NT2/D1 (cell line): ENCODE measurements at regions not wholly inside any gene's neighbourhood (a gene's known extent, or its start where the extent isn't known, plus 50 kb on each side); places are given as distances from the start of the nearest gene placed in this dataset.
"Not testable (repeated sequence)": the region's sequence is repeated elsewhere in the genome, so short reads cannot be mapped to it uniquely, and the experiment has no call there.

Experiments
- DNase-seq: peaks from one replicate; pipeline ENCODE4 v3.0.0-alpha.2; 2011; ENCODE audit warnings: low read depth, low spot score
- H3K27me3 ChIP-seq: 2 replicates; pipeline ENCODE4 v1.6.0; 2011; ENCODE audit warnings: mild to moderate bottlenecking; ENCODE audit not compliant: insufficient read length, insufficient read depth
- H3K36me3 ChIP-seq: 2 replicates; pipeline ENCODE4 v1.6.1; 2011; ENCODE audit warnings: mild to moderate bottlenecking, low read length, mixed read lengths; ENCODE audit not compliant: insufficient read depth, insufficient read length
- H3K4me1 ChIP-seq: 2 replicates; pipeline ENCODE4 v1.5.1; 2011; ENCODE audit not compliant: insufficient read depth, insufficient read length
- H3K4me3 ChIP-seq: 2 replicates; pipeline ENCODE4 v1.5.1; 2011; ENCODE audit warnings: low read depth; ENCODE audit not compliant: insufficient read length
- H3K9ac ChIP-seq: 2 replicates; pipeline ENCODE4 v1.6.0; 2011; ENCODE audit warnings: low read depth; ENCODE audit not compliant: insufficient read length
- H3K9me3 ChIP-seq: 2 replicates; pipeline ENCODE4 v1.5.1; 2011; ENCODE audit warnings: mild to moderate bottlenecking, low read length; ENCODE audit not compliant: insufficient read depth
- SUZ12 ChIP-seq: IDR thresholded peaks from 2 replicates; pipeline ENCODE4 v1.6.1; 2011; ENCODE audit not compliant: insufficient read length, insufficient read depth; ENCODE audit errors: extremely low read depth
- YY1 ChIP-seq: IDR thresholded peaks from 2 replicates; pipeline ENCODE4 v1.6.1; 2011; ENCODE audit not compliant: insufficient read length, insufficient read depth
- ZNF274 ChIP-seq: IDR thresholded peaks from 2 replicates; pipeline ENCODE4 v1.6.1; 2011; ENCODE audit warnings: mild to moderate bottlenecking, low read depth, low read length

- not testable (repeated sequence) for H3K4me3 ChIP-seq, H3K9me3 ChIP-seq, H3K9ac ChIP-seq
Observed at GRCh38 chr7:57524197-57524596, 74.2 kb downstream of the ZNF716 start.

GRCh38 chr7:57529931-57530330 lies 80.0 kb downstream of the ZNF716 start:
- DNase-seq, result no peak
- Histone ChIP-seq H3K36me3 (no peaks in the 10 kb centered on the region), H3K4me1 (no peaks in the 10 kb centered on the region), H3K27me3 (no peaks in the 10 kb centered on the region), H3K9me3 (no peaks in the 10 kb centered on the region), H3K9ac (no peak overlapping the region), H3K4me3 (no peak overlapping the region)
- no peak for TF ChIP-seq YY1
- TF ChIP-seq SUZ12, result no peak
- no peak for TF ChIP-seq ZNF274

More at GRCh38 chr7:57524197-57524596, 74.2 kb downstream of the ZNF716 start:
- not testable (repeated sequence) for H3K4me1 ChIP-seq, H3K27me3 ChIP-seq, H3K36me3 ChIP-seq, DNase-seq

DNA sequence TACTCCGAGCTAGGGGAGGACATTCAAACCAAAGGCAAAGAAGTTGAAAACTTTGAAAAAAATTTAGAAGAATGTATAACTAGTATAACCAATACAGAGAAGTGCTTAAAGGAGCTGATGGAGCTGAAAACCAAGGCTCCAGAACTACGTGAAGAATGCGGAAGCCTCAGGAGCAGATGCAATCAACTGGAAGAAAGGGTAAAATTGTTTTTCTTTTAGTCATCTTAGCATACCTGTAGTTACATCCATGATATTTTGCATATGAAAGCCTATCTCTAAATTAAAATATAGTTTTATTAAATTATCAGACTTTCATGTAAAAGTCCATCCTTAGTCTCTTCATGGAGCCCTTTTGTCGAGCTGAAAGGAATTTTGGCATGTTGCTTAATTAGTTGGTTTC lies 90.7 kb downstream of the ZNF716 start:
- not testable (repeated sequence) for H3K4me1 ChIP-seq, H3K27me3 ChIP-seq, DNase-seq, H3K9ac ChIP-seq, H3K36me3 ChIP-seq, H3K9me3 ChIP-seq
- H3K4me3 ChIP-seq, result peak overlapping the region; percentile 12

- not testable (repeated sequence) for DNase-seq, H3K9me3 ChIP-seq, H3K4me3 ChIP-seq, H3K27me3 ChIP-seq, H3K36me3 ChIP-seq, H3K4me1 ChIP-seq, H3K9ac ChIP-seq
Observed at GRCh38 chr7:57542331-57542730, 92.4 kb downstream of the ZNF716 start.

GRCh38 chr7:57547351-57547750 lies 97.4 kb downstream of the ZNF716 start:
- H3K9me3 ChIP-seq, H3K9ac ChIP-seq, H3K27me3 ChIP-seq, H3K36me3 ChIP-seq, DNase-seq, H3K4me1 ChIP-seq, H3K4me3 ChIP-seq: not testable (repeated sequence)

DNA sequence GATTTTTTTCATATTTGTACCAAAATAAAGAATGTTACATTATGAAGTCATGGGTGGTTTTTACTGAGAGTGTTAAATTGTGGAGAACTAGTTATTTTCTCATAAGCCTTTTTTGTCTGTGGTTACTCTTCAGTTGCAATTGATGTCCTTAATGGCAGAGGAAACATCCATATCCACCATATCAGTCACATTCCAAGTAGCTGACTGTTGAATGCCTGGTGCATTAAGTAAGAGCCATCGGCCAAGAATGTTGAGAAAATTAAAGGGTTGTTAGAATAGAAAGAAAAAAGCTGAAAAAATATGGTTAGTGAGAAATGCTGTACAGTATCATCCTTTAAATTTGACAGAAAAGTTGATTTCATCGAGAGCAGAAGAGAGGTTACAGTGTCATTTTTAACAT lies 100.0 kb downstream of the ZNF716 start:
- peak; percentile 6 for DNase-seq
- H3K27me3 ChIP-seq, H3K9ac ChIP-seq, H3K4me1 ChIP-seq, H3K9me3 ChIP-seq, H3K4me3 ChIP-seq, H3K36me3 ChIP-seq: not testable (repeated sequence)

DNA sequence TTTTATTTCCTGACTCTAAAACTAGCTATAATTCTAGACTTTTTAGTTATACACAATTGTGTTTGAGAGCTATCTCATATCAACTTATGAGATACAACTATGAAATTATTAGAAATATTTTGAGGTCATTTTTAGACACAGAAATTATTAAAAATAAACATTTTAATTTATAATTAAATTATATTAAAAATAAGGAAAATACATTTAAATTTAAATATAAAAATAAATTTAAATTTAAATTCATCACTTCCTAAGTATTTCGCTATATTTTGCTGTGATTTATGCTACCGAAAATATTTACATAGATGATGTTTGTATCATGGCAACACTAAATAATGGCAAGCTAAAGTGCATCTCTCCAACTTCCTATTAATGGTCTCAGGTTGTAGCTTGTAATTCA lies 105.7 kb downstream of the ZNF716 start:
- H3K27me3 ChIP-seq, H3K36me3 ChIP-seq, H3K4me3 ChIP-seq, DNase-seq, H3K4me1 ChIP-seq, H3K9ac ChIP-seq, H3K9me3 ChIP-seq: not testable (repeated sequence)

DNA sequence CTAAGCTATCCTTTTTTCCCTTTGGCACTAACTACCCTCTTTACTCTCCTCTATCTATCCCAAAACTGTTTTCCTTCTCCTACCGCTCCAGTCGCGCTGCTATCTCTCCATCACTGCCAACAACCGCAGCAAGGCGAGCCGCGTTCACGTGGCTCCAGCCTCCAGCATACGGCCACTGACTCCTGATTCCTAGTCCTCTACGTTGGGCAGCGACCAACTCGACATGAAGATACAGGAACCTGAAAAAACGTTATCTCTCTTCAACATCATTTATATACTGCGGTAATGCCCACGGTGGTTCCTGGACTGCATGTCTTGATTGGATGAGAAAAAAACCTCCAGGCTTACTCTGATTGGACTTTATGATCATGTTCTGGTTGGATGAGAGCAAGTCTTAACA lies 129.5 kb downstream of the ZNF716 start:
- Histone ChIP-seq H3K4me1 (no peaks in the 10 kb centered on the region), H3K9me3 (peaks cover 9% of the 10 kb centered on the region; the same call in 1 of the 2 replicates), H3K27me3 (no peaks in the 10 kb centered on the region), H3K4me3 (no peak overlapping the region), H3K9ac (no peak overlapping the region), H3K36me3 (no peaks in the 10 kb centered on the region)
- TF ChIP-seq SUZ12 (no peak), YY1 (no peak), ZNF274 (no peak)
- DNase-seq, result no peak
